NT2/D1 (cell line): ENCODE measurements at regions not wholly inside any gene's neighbourhood (a gene's known extent, or its start where the extent isn't known, plus 50 kb on each side); places are given as distances from the start of the nearest gene placed in this dataset.

ENCODE experiments used
- SUZ12 ChIP-seq: IDR thresholded peaks from 2 replicates; pipeline ENCODE4 v1.6.1; 2011; ENCODE audit not compliant: insufficient read length, insufficient read depth; ENCODE audit errors: extremely low read depth
- YY1 ChIP-seq: IDR thresholded peaks from 2 replicates; pipeline ENCODE4 v1.6.1; 2011; ENCODE audit not compliant: insufficient read length, insufficient read depth
- ZNF274 ChIP-seq: IDR thresholded peaks from 2 replicates; pipeline ENCODE4 v1.6.1; 2011; ENCODE audit warnings: mild to moderate bottlenecking, low read depth, low read length

GRCh38 chr5:54883374-54884194 lies 101.8 kb downstream of the ESM1 start:
- TF ChIP-seq SUZ12 (no peak), ZNF274 (no peak), YY1 (no peak)
